ENCODE measurements at regions not wholly inside any gene's neighbourhood (a gene's known extent, or its start where the extent isn't known, plus 50 kb on each side); places are given as distances from the start of the nearest gene placed in this dataset.

- H3K27ac ChIP-seq: no peak overlapping the region
- TF ChIP-seq CTCF (IDR thresholded peaks at IDR 0.05) (no peak), POLR2A (IDR thresholded peaks at IDR 0.05) (no peak)
- no peaks in the 10 kb centered on the region for H3K27me3 ChIP-seq
- H3K4me1 ChIP-seq: no peaks in the 10 kb centered on the region
- H3K4me3 ChIP-seq: no peak overlapping the region
- no peaks in the 10 kb centered on the region for H3K9me3 ChIP-seq
- no peaks in the 10 kb centered on the region for H3K36me3 ChIP-seq
- DNase-seq: no peak
Measured at GRCh38 chr4:11334887-11335286, 93.8 kb downstream of the HS3ST1 start.

- no peaks in the 10 kb centered on the region for H3K36me3 ChIP-seq
Measured at GRCh38 chr4:11328401-11328800, 100.3 kb downstream of the HS3ST1 start.

GRCh38 chr4:11326021-11326420 lies 102.7 kb downstream of the HS3ST1 start:
- H3K4me1 ChIP-seq: no peaks in the 10 kb centered on the region
- H3K27me3 ChIP-seq: no peaks in the 10 kb centered on the region
- TF ChIP-seq POLR2A (IDR thresholded peaks at IDR 0.05) (no peak), CTCF (IDR thresholded peaks at IDR 0.05) (no peak)
- H3K9me3 ChIP-seq: peaks cover 0 to 4% (median 2%) of the 10 kb centered on the region in 4 donors
- no peak overlapping the region for H3K4me3 ChIP-seq
- H3K36me3 ChIP-seq: no peaks in the 10 kb centered on the region
- no peak overlapping the region for H3K27ac ChIP-seq
- no peak for DNase-seq

More at GRCh38 chr4:11328401-11328800, 100.3 kb downstream of the HS3ST1 start:
- DNase-seq: no peak
- TF ChIP-seq POLR2A (IDR thresholded peaks at IDR 0.05) (no peak), CTCF (IDR thresholded peaks at IDR 0.05) (no peak)
- no peaks in the 10 kb centered on the region for H3K27me3 ChIP-seq
- peaks cover 0 to 4% (median 2%) of the 10 kb centered on the region in 4 donors for H3K9me3 ChIP-seq
- no peak overlapping the region for H3K4me3 ChIP-seq
- H3K4me1 ChIP-seq: no peaks in the 10 kb centered on the region
- no peak overlapping the region for H3K27ac ChIP-seq

GRCh38 chr4:11323771-11324170 lies 104.9 kb downstream of the HS3ST1 start:
- Histone ChIP-seq H3K4me3 (no peak overlapping the region), H3K9me3 (peaks cover 0 to 4% (median 2%) of the 10 kb centered on the region in 4 donors), H3K36me3 (no peaks in the 10 kb centered on the region), H3K4me1 (no peaks in the 10 kb centered on the region), H3K27me3 (no peaks in the 10 kb centered on the region), H3K27ac (no peak overlapping the region)
- TF ChIP-seq CTCF (IDR thresholded peaks at IDR 0.05): no peak
- no peak for TF ChIP-seq POLR2A (IDR thresholded peaks at IDR 0.05)
- no peak for DNase-seq

- H3K27ac ChIP-seq: no peak overlapping the region
- DNase-seq: no peak
- no peak for TF ChIP-seq POLR2A (IDR thresholded peaks at IDR 0.05)
- TF ChIP-seq CTCF (IDR thresholded peaks at IDR 0.05): no peak
Measured at GRCh38 chr4:11313157-11313943, 115.3 kb downstream of the HS3ST1 start.

More at GRCh38 chr4:11313157-11313943, 115.3 kb downstream of the HS3ST1 start:
- no peaks in the 10 kb centered on the region for H3K27me3 ChIP-seq
- no peaks in the 10 kb centered on the region for H3K4me1 ChIP-seq
- H3K36me3 ChIP-seq: no peaks in the 10 kb centered on the region
- H3K4me3 ChIP-seq: no peak overlapping the region
- H3K9me3 ChIP-seq: no peaks in the 10 kb centered on the region
